ENCODE measurements at regions not wholly inside any gene's neighbourhood (a gene's known extent, or its start where the extent isn't known, plus 50 kb on each side); places are given as distances from the start of the nearest gene placed in this dataset.

- Histone ChIP-seq H3K9me3 (no peaks in the 10 kb centered on the region), H3K36me3 (no peaks in the 10 kb centered on the region), H3K4me3 (no peak overlapping the region), H3K4me1 (no peaks in the 10 kb centered on the region), H3K27ac (no peak overlapping the region), H3K27me3 (no peaks in the 10 kb centered on the region)
- ATAC-seq (peak in 3 of 4 donors; percentile 11 to 50 (median 38)), FAIRE-seq (no peak), DNase-seq (no peak)
- intact Hi-C loops (cut with DNase I): no loop called here
- no peak for TF ChIP-seq CTCF (IDR thresholded peaks at IDR 0.05)
- WGBS, 2 donors: 61 to 62% methylated on average over 8 of the region's 8 CpGs
Observed at GRCh38 chr3:72520690-72521308, 327.4 kb downstream of the SHQ1 start.

GRCh38 chr3:72519946-72520604 is 328.2 kb downstream of the SHQ1 start:
- no peak for TF ChIP-seq CTCF (IDR thresholded peaks at IDR 0.05)
- H3K9me3 ChIP-seq: no peaks in the 10 kb centered on the region
- intact Hi-C loops (cut with DNase I): no loop called here
- FAIRE-seq (no peak), DNase-seq (no peak), ATAC-seq (no peak)
- no peak overlapping the region for H3K4me3 ChIP-seq
- no peaks in the 10 kb centered on the region for H3K36me3 ChIP-seq
- H3K4me1 ChIP-seq: no peaks in the 10 kb centered on the region
- WGBS, 2 donors: 68 to 78% methylated on average over 4 of the region's 4 CpGs
- H3K27me3 ChIP-seq: no peaks in the 10 kb centered on the region
- no peak overlapping the region for H3K27ac ChIP-seq

- ATAC-seq (no peak), FAIRE-seq (no peak), DNase-seq (no peak)
- no peaks in the 10 kb centered on the region for H3K36me3 ChIP-seq
- no peaks in the 10 kb centered on the region for H3K9me3 ChIP-seq
- intact Hi-C loops (cut with DNase I): no loop called here
- 84 to 85% methylated on average over 4 of the region's 4 CpGs for WGBS, 2 donors
- no peak overlapping the region for H3K27ac ChIP-seq
- no peaks in the 10 kb centered on the region for H3K4me1 ChIP-seq
- no peak overlapping the region for H3K4me3 ChIP-seq
- no peak for TF ChIP-seq CTCF (IDR thresholded peaks at IDR 0.05)
- H3K27me3 ChIP-seq: no peaks in the 10 kb centered on the region
Observed at GRCh38 chr3:72517921-72518424, 330.3 kb downstream of the SHQ1 start.

GRCh38 chr3:72517336-72517735 is 330.9 kb downstream of the SHQ1 start:
- FAIRE-seq (no peak), DNase-seq (no peak), ATAC-seq (no peak)
- Histone ChIP-seq H3K27me3 (no peaks in the 10 kb centered on the region), H3K9me3 (no peaks in the 10 kb centered on the region), H3K4me3 (no peak overlapping the region), H3K36me3 (no peaks in the 10 kb centered on the region), H3K27ac (no peak overlapping the region), H3K4me1 (no peaks in the 10 kb centered on the region)
- no peak for TF ChIP-seq CTCF (IDR thresholded peaks at IDR 0.05)
- intact Hi-C loops (cut with DNase I): no loop called here
- WGBS, 2 donors: 52 to 63% methylated on average over 5 of the region's 5 CpGs

- H3K4me1 ChIP-seq: no peaks in the 10 kb centered on the region
- ATAC-seq (no peak), FAIRE-seq (no peak), DNase-seq (no peak)
- 94 to 100% methylated on average over 2 of the region's 2 CpGs for WGBS, 2 donors
- no peak for TF ChIP-seq CTCF (IDR thresholded peaks at IDR 0.05)
- intact Hi-C loops (cut with DNase I): no loop called here
- no peaks in the 10 kb centered on the region for H3K27me3 ChIP-seq
- no peaks in the 10 kb centered on the region for H3K36me3 ChIP-seq
- H3K4me3 ChIP-seq: no peak overlapping the region
- H3K27ac ChIP-seq: no peak overlapping the region
- H3K9me3 ChIP-seq: no peaks in the 10 kb centered on the region
Observed at GRCh38 chr3:72516361-72516760, 331.9 kb downstream of the SHQ1 start.
